NCI-H2107 (cell line): ENCODE measurements at regions not wholly inside any gene's neighbourhood (a gene's known extent, or its start where the extent isn't known, plus 50 kb on each side); places are given as distances from the start of the nearest gene placed in this dataset.
"Not testable (repeated sequence)": the region's sequence is repeated elsewhere in the genome, so short reads cannot be mapped to it uniquely, and the experiment has no call there.

ENCODE experiments used
- DNase-seq: peaks from one replicate; lab custom pipeline; 2025; lab: John Stamatoyannopoulos, UW

DNA sequence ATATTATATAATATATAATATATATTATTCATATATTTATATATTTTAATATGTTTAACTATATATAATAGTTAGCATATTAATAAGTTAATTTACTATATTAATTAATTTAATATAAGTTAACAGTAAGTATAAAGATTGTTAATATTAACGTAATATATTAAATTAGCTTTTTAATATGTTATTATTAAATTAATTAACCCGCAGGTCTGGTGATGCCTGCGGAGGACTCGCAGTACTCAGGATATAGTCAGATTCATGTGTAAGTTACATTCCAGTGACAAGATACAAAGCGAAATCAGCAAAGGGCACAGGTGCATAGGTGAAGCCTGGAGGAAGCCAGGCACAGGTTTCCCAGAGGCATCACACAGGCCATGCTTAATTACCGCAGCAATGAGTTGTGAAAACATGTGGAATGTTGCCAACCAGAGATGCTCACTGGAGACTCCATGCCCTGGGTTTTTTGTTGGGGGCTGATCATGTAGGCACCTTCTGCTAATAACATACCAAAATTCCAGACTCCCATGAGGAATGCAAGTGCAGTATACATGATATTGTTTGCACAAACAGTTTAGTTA is 130.4 kb upstream of the MPHOSPH6 start:
- no peak for DNase-seq

DNA sequence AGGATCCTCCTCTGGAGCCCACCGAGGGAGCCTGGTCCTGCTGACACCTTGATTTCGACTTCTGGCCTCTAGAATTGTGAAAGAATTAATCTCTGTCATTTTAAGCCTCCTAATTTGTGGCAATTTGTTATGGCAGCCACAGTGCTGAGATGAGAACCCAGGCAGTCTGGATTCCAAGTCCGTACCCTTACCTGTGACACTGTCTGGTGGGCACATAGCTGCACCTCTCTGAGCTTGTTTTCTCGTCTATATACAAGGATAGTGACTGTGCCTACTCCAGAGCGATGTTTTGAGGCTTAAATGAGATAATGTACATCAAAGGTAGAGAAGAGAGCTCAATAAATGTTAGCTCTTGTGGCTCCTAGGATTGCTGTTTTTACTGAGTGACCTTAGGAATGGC is 128.4 kb upstream of the MPHOSPH6 start:
- DNase-seq, result no peak

DNA sequence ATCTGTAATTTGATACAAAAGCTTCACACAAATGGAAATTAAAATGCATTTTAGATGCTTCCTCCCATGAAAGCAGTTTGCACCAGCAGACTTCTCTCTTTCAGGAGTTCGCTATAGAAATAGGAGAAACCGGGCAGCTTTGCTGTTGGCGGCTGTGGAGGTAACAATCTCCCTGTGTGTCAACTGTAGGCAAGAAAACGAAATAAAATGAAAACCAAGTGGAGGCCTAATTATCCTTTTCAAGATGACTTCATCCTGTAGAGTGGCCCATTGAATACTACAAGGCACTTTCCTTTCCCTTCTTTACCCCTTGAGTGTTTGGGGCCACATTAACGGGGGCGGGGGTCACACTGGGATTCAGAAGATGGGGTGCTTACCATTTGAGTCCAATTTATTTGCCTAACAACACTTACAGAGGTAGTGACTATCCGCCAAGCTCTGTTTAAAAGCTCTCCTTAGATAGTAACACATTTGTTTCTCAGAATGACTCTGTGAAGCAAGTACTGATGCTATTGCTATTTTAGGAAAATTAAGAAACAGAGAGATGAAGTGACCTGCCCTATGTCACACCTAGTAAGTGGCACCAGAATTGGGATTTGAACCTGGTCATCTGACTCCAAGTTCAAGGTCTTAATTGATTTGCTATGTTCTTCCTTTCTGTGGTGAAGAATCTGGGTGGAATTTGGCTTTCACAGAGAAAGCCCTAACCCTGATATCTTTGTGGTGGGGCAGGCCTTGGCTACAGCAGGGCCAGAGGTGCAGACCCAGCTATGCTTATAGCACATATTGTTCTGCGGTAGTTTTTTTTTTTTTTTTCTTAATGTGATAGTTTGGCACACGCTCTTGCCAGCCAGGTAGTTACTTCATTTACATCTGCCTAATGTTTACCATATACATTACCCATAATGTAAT is 125.5 kb upstream of the MPHOSPH6 start:
- no peak for DNase-seq

DNA sequence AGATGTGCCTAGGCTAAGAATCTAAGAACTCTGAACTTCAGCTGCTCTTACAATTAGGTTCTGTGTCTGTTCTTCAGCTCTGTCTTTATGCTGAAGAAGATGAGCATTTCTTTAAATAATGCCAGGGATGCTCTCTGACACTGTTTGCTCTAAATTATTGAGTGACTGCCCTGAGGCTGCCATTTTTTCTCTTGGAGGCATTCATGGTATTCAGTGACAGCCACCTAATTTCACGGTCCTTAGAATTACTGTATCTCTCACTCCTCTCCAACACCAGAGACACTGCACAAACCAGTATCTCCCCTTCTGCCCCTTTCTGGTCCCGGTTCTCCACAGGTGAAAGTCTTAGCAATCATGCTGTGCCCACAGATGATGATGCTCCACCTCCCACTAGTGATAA is 123.6 kb upstream of the MPHOSPH6 start:
- DNase-seq, result no peak

DNA sequence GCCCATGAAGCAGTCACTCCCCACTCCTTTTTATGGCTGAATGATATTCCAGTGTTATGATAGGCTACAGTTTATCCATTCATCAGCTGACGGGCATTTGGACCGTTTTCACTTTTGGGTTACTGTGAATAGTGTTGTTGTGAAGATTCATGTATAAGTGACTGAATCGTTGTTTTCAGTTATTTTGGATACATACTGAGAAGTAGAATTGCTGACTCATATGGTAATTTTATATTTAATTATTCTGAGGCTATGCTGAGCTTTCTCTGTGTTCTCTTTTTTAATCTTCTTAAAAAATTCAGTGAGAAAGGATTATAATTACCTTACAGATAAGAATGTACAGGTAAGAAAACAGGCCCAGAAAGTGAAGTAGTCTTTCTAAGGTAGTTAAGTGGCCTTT is 117.9 kb upstream of the MPHOSPH6 start:
- no peak for DNase-seq

DNA sequence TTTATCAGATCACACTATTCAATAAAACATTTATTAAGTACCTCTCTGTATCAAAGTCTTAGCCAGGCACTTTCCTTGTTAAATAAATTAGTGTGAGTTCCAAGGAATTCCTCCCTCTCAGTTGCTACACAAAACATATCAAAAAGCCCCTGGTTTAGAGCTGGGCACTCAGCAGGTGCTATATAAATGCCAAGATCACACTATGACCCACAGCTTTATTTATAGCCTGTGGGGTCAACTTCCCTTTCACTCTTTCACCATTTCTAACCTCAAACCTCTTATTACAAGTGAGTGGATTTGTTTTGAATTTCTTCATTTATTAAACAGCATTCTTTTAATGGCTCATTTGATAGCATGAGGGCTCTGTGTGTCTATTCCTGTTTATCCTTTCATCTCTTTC is 112.6 kb upstream of the MPHOSPH6 start:
- no peak for DNase-seq

DNA sequence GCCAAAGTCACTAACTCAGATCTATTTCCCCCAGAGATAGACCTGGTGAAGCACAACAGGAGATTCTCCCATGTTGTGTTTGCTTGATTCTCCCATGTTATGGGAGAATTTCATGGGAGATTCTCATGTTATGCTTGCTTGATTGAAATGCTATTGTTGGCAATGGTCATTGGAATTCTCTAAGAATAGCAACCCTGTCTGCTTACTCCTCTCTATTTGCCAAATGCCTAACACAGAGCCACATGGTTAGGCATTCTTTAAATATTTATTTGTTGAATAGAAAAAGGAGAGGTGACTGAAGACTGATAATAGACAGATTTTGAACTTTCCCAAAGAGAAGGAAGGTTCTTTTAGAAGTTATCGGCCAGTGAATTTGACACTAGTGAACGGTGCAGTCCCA is 111.5 kb upstream of the MPHOSPH6 start:
- DNase-seq, result no peak

DNA sequence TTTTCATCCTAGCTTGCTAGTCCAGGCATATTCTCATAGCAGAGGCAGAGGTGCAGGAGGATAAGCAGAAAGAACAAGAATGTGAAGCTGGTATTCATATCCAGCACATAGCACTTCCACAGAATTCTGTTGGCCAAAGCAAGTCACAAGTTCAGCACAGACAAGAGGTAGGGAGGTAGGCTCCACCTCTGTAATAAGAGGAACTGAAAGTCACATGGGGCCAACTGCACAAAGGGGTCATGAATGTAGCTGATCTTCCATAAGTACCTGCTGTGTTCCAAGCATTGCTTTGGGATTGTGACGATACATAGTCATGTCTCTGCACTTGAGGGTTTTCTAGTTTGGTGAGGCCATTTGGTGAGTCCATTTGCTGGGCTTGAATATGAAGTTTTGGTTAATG is 110.8 kb upstream of the MPHOSPH6 start:
- no peak for DNase-seq

DNA sequence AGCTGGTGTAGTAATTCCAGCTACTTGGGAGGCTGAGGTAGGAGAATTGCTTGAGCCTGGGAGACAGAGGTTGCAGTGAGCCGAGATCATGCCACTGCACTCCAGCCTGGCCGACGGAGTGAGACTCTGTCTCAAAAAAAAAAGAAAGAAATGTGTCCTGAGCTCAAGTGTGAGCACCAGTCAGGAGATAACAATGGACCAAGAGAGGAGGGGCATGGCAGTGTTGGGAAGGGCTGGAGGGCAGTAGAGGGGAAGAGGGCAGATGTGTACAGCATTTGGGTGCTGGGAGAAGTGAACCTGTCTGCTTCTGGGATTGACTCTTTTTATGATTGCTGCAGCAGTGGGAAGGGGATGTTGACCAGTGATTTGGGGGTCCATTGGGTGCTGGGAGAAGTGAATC is 105.3 kb upstream of the MPHOSPH6 start:
- DNase-seq, result not testable (repeated sequence)

DNA sequence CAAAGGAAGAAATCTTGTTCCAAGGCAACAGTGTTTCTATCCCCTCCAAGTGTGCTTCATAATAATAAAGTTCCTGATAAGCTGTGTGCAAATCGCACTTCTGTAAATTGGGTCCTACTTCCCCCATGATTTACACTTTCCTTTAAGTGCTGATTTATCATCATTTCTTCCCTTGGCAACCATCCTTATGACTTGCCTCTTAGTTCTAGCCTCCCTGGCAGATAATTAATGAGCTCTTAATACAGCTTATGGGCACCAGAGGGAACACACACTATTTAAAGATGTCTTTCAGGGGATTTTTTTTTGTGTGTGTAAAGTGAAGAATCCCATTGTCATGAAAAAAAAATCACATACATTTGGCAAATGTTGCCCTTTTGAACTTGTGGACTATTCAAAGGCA is 101.6 kb upstream of the MPHOSPH6 start:
- no peak for DNase-seq

DNA sequence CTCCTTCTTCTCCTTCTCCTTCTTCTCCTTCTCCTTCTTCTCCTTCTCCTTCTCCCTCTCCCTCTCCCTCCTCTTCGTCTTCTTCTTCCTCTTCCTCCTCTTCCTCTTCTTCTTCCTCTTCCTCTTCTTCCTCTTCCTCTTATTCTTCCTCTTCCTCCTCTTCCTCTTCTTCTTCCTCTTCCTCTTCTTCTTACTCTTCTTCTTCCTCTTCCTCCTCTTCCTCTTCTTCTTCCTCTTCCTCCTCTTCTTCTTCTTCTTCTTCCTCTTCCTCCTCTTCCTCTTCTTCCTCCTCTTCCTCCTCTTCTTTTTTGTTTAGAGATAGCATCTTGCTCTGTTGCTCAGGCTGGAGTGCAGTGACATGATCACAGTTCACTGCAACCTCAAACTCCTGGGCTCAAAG is 97.7 kb upstream of the MPHOSPH6 start:
- not testable (repeated sequence) for DNase-seq

DNA sequence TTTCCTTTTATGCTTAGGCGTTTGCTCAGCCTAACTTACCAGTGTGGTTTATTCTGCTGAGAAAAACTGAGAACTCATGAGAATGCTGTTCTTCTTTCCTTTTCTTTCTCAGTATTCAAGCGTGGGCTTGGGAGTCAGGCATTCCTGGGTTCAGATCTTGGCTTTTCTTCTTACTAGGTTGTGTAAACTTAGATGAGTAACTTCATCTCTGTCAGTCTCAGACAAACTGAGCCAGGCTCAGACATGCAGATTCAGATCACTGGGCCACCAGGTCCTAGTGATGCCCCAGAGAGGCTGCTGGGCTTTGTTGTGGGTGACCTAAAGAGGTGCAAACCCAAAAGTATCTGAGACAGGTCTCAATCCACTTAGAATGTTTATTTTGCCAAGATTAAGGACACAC is 95.8 kb upstream of the MPHOSPH6 start:
- DNase-seq, result no peak

DNA sequence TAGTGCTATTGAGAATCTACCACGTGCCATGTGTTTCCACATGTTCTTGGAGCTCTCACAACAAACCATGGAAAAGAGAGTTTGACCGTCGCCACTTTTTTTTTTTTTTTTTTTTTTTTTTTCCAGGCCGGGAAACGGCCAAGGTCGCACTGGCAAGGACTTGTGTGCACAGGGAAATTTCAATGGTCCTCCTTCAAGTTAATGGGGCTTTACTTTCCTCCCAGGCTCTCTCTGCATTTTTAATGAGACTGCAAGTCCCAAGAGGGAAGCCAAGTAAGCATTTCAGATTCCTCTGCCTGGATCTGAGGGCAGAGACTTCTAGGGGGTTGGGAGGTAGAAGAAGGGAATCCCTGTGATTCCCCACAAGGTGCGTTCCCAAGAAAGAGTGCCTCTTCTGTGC is 94.7 kb upstream of the MPHOSPH6 start:
- no peak for DNase-seq

DNA sequence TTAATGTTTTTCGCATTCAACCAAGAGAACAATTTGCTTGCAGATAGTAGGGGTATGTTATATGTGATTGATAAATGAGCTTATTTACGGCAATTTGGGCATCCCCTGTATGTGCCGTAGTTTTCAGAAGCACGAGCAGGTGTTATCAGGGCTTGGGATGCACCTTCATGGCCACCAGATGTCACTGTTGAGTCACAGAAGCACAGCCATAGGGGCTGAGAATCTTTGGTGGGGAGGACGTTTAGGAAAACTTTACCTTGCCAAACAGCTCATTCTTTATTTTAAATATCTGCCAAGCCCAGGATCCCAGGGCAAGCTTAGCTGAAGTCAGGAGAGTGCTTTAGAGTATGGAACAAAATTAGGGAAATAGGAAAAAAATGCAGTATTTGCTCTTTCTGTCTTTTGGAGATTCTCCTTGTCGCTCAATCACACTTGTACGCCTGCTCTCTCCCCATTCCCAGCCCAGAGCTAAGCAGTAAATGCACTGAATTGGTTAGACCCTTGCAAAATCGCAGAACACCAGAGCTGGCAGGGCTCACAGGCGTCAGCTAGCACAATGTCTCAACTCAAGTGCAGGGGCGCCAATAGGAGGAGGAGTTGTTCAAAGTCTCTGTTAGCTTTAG is 93.6 kb upstream of the MPHOSPH6 start:
- DNase-seq, result no peak

DNA sequence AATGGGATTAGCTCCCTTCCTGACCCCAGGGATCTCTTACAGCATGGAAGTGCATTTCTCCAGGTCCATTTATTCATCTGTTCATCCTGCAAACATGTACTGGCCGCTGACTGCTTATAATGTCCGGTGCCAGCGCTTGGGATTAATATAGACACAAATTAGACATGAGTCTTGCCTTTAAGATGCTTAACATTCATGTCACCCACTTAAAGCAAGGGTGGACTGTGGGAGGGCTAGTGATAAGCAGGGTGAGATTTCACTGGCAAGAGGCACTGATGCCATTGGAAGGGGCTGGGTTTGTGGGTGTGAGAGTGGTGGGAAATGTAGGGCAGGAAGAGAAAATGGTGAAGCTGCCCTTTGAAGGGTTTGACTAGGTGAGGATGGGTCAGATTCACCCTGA is 92.2 kb upstream of the MPHOSPH6 start:
- no peak for DNase-seq

DNA sequence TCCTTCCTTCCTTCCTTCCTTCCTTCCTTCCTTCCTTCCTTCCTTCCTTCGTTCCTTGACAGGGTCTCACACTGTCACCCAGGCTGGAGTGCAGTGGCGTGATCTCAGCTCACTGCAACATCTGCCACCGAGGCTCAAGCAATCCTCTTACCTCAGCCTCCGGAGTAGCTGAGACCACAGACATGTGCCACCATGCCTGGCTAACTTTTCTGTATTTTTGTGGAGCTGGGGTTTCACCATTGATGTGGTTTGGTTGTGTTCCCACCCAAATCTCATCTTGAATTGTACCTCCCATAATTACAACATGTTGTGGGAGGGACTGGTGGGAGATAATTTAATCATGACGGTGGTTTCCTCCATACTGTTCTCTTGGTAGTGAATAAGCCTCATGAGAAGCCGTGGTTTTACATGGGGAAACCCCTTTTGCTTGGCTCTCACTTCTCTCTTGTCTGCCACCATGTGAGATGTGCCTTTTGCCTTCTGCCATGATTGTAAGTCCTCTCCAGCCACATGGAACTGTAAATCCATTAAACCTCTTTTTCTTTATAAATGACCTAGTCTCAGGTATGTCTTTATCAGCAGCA is 90.3 kb upstream of the MPHOSPH6 start:
- DNase-seq, result no peak

DNA sequence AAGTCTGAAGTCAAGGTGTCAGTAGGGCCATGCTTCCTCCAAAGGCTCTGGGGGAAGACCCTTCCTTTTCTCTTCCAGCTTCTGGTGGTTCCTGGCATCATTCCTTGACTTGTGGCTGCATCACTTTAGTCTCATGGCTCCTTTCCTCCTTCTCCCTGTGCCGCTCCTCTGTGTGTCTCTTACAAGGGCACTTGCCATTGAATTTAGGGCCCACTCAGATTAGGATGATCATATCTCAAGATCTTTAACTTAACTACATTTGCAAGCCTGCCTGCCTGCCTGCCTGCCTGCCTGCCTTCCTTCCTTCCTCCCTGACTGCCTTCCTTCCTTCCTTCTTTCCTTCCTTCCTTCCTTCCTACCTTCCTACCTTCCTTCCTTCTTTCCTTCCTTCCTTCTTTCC is 89.7 kb upstream of the MPHOSPH6 start:
- no peak for DNase-seq

DNA sequence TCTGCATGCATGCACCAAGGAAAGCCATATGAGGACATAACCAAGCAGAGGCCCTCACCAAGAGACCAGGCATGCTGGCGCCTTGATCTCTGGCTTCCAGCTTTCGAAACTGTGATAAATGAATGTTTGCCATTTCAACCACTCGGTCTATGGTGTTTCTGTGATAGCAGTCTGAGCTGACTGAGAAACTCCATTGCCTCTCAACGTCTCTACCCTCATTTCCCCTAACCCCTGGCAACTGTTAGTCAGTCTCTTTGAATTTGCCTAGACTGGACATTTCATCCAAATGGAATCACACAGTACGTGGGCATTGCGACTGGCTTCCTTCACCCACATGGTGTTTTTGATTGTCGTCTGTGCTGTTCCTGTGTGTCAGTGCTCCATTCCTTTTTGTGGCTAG is 88.0 kb upstream of the MPHOSPH6 start:
- no peak for DNase-seq

DNA sequence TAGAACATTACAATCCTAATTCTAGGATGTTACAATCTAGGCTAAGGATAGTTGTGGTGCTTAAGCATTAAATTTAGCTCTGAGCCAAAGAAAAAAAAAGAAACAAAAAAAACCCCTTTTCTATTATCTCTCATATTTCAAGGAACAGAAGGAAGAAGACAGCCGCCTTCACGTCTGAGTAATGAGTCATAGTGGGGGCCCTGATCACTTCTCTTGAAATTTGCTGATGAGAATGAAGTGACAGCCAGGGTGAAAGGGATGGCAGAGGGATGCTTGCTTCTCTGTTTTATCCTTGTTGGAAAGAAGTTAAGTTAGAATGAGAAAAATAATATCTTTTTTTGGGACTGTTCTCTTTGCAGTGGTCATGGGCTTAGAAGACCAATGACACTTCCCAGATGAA is 82.6 kb upstream of the MPHOSPH6 start:
- DNase-seq, result no peak

DNA sequence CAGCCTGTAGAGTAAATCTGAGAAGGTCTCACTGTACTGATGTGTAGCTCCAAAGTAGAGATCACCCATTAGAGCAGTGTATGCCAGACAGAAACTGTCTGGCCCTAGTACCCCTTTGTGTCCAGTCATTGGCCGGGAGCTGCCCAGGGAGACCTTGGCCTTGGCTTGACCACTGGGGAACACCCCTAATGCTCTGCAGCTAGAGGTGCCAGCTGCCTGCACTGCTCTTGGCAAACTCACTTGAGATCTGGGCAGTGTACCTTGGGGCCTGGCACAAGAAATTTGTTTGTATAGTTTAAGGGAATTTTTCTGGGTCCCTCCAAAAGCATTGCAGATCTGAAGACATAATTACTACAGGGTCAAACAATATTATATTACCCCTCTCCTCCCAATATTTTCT is 78.7 kb upstream of the MPHOSPH6 start:
- DNase-seq, result no peak

DNA sequence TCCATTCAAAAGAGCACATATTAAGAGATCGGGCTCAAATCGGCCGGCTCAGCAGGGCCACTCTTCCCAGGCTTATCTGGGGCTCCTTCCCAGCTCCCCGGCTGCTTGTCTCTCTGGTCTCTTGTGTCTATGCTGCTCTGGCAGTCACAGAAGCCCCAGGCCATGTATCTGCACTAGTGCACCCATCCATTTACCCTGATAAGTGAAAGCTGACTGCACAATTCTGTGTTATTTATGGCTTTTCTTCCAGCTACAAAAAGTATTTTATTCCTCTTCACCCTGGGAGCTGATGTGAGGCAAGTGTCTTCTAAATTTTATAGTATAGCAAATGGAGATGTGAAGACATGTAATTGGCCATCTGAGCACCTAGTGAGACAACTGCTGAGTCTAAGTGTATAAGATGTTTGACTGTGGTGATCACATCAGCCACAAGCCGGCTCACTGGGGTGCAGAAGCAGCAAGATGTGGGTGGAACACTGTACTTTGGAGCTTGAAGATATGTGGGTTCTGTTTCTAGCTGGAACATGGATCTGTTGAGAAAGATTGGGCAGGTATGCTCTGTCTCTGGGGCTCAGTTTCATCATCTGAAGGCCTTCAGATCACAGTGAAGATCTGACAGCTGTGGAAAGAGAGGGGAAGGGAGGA is 78.1 kb upstream of the MPHOSPH6 start:
- no peak for DNase-seq

DNA sequence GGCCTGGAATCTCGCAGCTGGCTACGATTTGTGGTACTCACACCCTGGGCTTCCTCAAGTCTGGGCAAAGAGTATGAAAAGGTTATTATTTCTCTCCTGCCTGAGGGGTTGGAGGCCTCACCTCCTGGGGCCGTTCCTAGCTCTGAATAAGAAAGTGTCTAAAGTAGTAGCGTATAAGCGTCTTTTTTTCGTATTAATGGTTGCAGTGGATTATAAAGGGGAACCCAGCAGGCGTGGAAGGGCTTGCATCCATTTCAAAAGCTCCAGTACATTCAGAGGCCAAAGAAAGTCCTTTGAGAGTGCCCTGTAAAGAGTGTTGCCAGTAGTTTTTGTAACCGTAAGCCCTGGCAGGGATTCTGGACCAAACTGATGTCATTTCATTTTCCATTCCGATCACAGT is 72.2 kb upstream of the MPHOSPH6 start:
- DNase-seq, result no peak
